CD14-positive monocyte (primary cell): ENCODE measurements at regions not wholly inside any gene's neighbourhood (a gene's known extent, or its start where the extent isn't known, plus 50 kb on each side); places are given as distances from the start of the nearest gene placed in this dataset.

Experiments used
- DNase-seq, 3 donors: peaks; one replicate each; pipeline ENCODE4 v3.0.0-alpha.2; 2011 to 2022
- H2AFZ ChIP-seq: 2 replicates; pipeline ENCODE4 v1.6.0; 2012; ENCODE audit warnings: mild to moderate bottlenecking, low read depth, low read length, inconsistent platforms; ENCODE audit not compliant: insufficient read depth, poor library complexity, severe bottlenecking
- H3K27ac ChIP-seq, 2 donors: 1 replicate in 1 of 2; 2 replicates in 1 of 2; pipeline ENCODE4 v1.5.1; 2012 to 2013; ENCODE audit warnings: low read length in 2 of 2, control low read depth in 1 of 2, inconsistent platforms in 1 of 2, low read depth in 1 of 2, mild to moderate bottlenecking in 1 of 2
- H3K27me3 ChIP-seq, 2 donors: one replicate each; pipeline versions ENCODE4 v1.6.0 to v1.6.1; 2011 to 2013; ENCODE audit warnings: low read length in 2 of 2; ENCODE audit not compliant: control insufficient read depth in 2 of 2, insufficient read depth in 2 of 2
- H3K36me3 ChIP-seq, 2 donors: replicated peaks in 1 of 2; 1 replicate in 1 of 2; 2 replicates in 1 of 2; pipeline versions ENCODE4 v1.5.1 to v1.6.1; 2012 to 2013; ENCODE audit warnings: low read length in 2 of 2, control low read depth in 1 of 2, inconsistent platforms in 1 of 2, mild to moderate bottlenecking in 1 of 2; ENCODE audit not compliant: insufficient read depth in 2 of 2, control insufficient read depth in 1 of 2
- H3K4me1 ChIP-seq, 2 donors: 1 replicate in 1 of 2; 2 replicates in 1 of 2; pipeline versions ENCODE4 v1.5.1 to v1.6.1; 2012 to 2013; ENCODE audit warnings: low read length in 2 of 2, control low read depth in 1 of 2, inconsistent platforms in 1 of 2, mild to moderate bottlenecking in 1 of 2, moderate library complexity in 1 of 2; ENCODE audit not compliant: insufficient read depth in 2 of 2, control insufficient read depth in 1 of 2
- H3K4me2 ChIP-seq: replicated peaks from 2 replicates; pipeline ENCODE3; 2012; ENCODE audit warnings: low read length, moderate library complexity, mild to moderate bottlenecking; ENCODE audit not compliant: poor library complexity, severe bottlenecking; ENCODE audit errors: extremely low read depth
- H3K4me3 ChIP-seq, 3 experiments: fragments of 200-600 bp in 1 of 3; sonication (generic) in 1 of 3; replicated peaks in 1 of 3; 1 replicate in 2 of 3; 2 replicates in 1 of 3; pipeline ENCODE4 v1.5.1; 2011 to 2013; ENCODE audit warnings: low read length in 3 of 3, mild to moderate bottlenecking in 3 of 3, control low read depth in 2 of 3, low read depth in 2 of 3, inconsistent platforms in 1 of 3, moderate library complexity in 1 of 3
- H3K79me2 ChIP-seq: 2 replicates; pipeline ENCODE4 v1.6.0; 2012; ENCODE audit warnings: mild to moderate bottlenecking, control low read depth, inconsistent platforms, low read length, moderate library complexity; ENCODE audit not compliant: insufficient read depth
- H3K9ac ChIP-seq: 2 replicates; pipeline ENCODE4 v1.6.0; 2017; ENCODE audit warnings: low read length, mild to moderate bottlenecking; ENCODE audit not compliant: insufficient read depth, poor library complexity, severe bottlenecking
- H3K9me3 ChIP-seq, 2 donors: replicated peaks in 1 of 2; 1 replicate in 1 of 2; 2 replicates in 1 of 2; pipeline versions ENCODE4 v1.5.1 to v1.6.1; 2012 to 2013; ENCODE audit warnings: low read length in 2 of 2, control low read depth in 1 of 2; ENCODE audit not compliant: control insufficient read depth in 1 of 2, insufficient read depth in 1 of 2
- H4K20me1 ChIP-seq: 2 replicates; pipeline ENCODE4 v1.6.0; 2012; ENCODE audit warnings: mild to moderate bottlenecking, low read length, control low read depth, moderate library complexity; ENCODE audit not compliant: insufficient read depth
- H3K27ac Mint-ChIP-seq, 7 donors: one replicate each; pipeline ENCODE4 v1.8.0; 2020; ENCODE audit warnings: mild to moderate bottlenecking in 7 of 7, mixed read lengths in 7 of 7, moderate library complexity in 6 of 7, inconsistent platforms in 2 of 7
- H3K27me3 Mint-ChIP-seq, 3 donors: one replicate each; pipeline ENCODE4 v1.8.0; 2021 to 2022; ENCODE audit warnings: low read depth in 3 of 3, mild to moderate bottlenecking in 3 of 3, mixed read lengths in 3 of 3, moderate library complexity in 3 of 3, inconsistent platforms in 1 of 3
- H3K36me3 Mint-ChIP-seq, 2 donors: one replicate each; pipeline ENCODE4 v1.8.0; 2020; ENCODE audit warnings: mixed read lengths in 2 of 2, inconsistent platforms in 1 of 2, mild to moderate bottlenecking in 1 of 2
- H3K4me1 Mint-ChIP-seq: one replicate; pipeline ENCODE4 v1.8.0; 2020; ENCODE audit warnings: mild to moderate bottlenecking, mixed read lengths
- H3K4me3 Mint-ChIP-seq, 2 donors: one replicate each; pipeline ENCODE4 v1.8.0; 2020; ENCODE audit warnings: mild to moderate bottlenecking in 2 of 2, mixed read lengths in 2 of 2, moderate library complexity in 1 of 2
- H3K9me3 Mint-ChIP-seq, 7 donors: one replicate each; pipeline ENCODE4 v1.8.0; 2020 to 2022; ENCODE audit warnings: mixed read lengths in 7 of 7, mild to moderate bottlenecking in 6 of 7, moderate library complexity in 6 of 7, inconsistent platforms in 2 of 7
- CTCF ChIP-seq: fragments of 200-600 bp; IDR thresholded peaks from one replicate; pipeline ENCODE4 v1.8.0; 2022; ENCODE audit warnings: antibody characterized with exemption, mild to moderate bottlenecking
- WGBS: methylation state at CpG from one replicate; pipeline ENCODE4 v1.1.5; 2013; ENCODE audit warnings: missing lambda C conversion rate; ENCODE audit not compliant: insufficient coverage; 5-methylcytosine and 5-hydroxymethylcytosine counted together
- intact Hi-C, 2 donors: fragments of 100-400 bp; cut with micrococcal nuclease; formaldehyde crosslinking; loops; one replicate each; pipeline versions ENCODE4 v1.15.0 to v1.15.1; 2023

- no peaks in the 10 kb centered on the region for H3K4me1 Mint-ChIP-seq
- H3K4me3 ChIP-seq: no peak overlapping the region
Measured at GRCh38 chr7:53476566-53476965, 441.1 kb downstream of the POM121L12 start.

GRCh38 chr7:53485354-53485753, 449.9 kb downstream of the POM121L12 start:
- H3K27me3 ChIP-seq: no peaks in the 10 kb centered on the region

More at GRCh38 chr7:53476566-53476965, 441.1 kb downstream of the POM121L12 start:
- WGBS: no CpG with 5 or more reads among the region's 3 CpGs
- Histone ChIP-seq H3K27ac (no peak overlapping the region), H3K9ac (no peak overlapping the region), H2AFZ (no peak overlapping the region), H3K79me2 (no peaks in the 10 kb centered on the region), H3K4me2 (no peak overlapping the region), H3K36me3 (no peaks in the 10 kb centered on the region), H3K27me3 (no peaks in the 10 kb centered on the region), H4K20me1 (no peaks in the 10 kb centered on the region), H3K9me3 (peaks cover 0 to 5% of the 10 kb centered on the region in 2 donors), H3K4me1 (no peaks in the 10 kb centered on the region)
- Mint-ChIP-seq H3K9me3 (peaks cover 0 to 13% (median 4%) of the 10 kb centered on the region in 7 donors), H3K27ac (no peak overlapping the region), H3K36me3 (no peaks in the 10 kb centered on the region), H3K4me3 (no peak overlapping the region), H3K27me3 (no peaks in the 10 kb centered on the region)
- no peak for DNase-seq
- TF ChIP-seq CTCF: no peak
- intact Hi-C loops: no loop called here

More at GRCh38 chr7:53485354-53485753, 449.9 kb downstream of the POM121L12 start:
- no peak overlapping the region for H3K4me3 ChIP-seq
- DNase-seq: no peak
- H4K20me1 ChIP-seq: no peaks in the 10 kb centered on the region
- peaks cover 0 to 7% (median 3%) of the 10 kb centered on the region in 7 donors for H3K9me3 Mint-ChIP-seq
- peaks cover 3 to 9% of the 10 kb centered on the region in 2 donors for H3K9me3 ChIP-seq
- no peaks in the 10 kb centered on the region for H3K79me2 ChIP-seq
- H3K4me1 Mint-ChIP-seq: no peaks in the 10 kb centered on the region
- H3K36me3 ChIP-seq: no peaks in the 10 kb centered on the region
- no peak overlapping the region for H3K9ac ChIP-seq
- H3K27ac Mint-ChIP-seq: no peak overlapping the region
- no peak overlapping the region for H3K4me2 ChIP-seq
- H3K27me3 Mint-ChIP-seq: no peaks in the 10 kb centered on the region
- TF ChIP-seq CTCF: no peak
- intact Hi-C loops: no loop called here
- no peak overlapping the region for H2AFZ ChIP-seq
- H3K4me1 ChIP-seq: no peaks in the 10 kb centered on the region
- H3K36me3 Mint-ChIP-seq: no peaks in the 10 kb centered on the region
- WGBS: 82% methylated on average over 4 of the region's 6 CpGs
- H3K4me3 Mint-ChIP-seq: no peak overlapping the region
- no peak overlapping the region for H3K27ac ChIP-seq
